ENCODE measurements at regions not wholly inside any gene's neighbourhood (a gene's known extent, or its start where the extent isn't known, plus 50 kb on each side); places are given as distances from the start of the nearest gene placed in this dataset.

- DNase-seq (ENCODE audit: low read depth in 1 of 2, low spot score in 1 of 2) (no peak), FAIRE-seq (no peak), ATAC-seq (no peak)
- POLR2A ChIA-PET, result no interaction called here
- H3K4me3 ChIP-seq, result no peak overlapping the region
- H3K4me2 ChIP-seq, result no peak overlapping the region
- TF ChIP-seq SMC3 (IDR thresholded peaks at IDR 0.05), result no peak
- no peak for TF ChIP-seq ZNF302 (CRISPR knock-in tag; IDR thresholded peaks at IDR 0.05)
- no peak for TF ChIP-seq BHLHE40 (IDR thresholded peaks at IDR 0.05; ENCODE audit: low read depth, low read length)
- no peak for TF ChIP-seq SREBF2 (IDR thresholded peaks at IDR 0.05)
- TF ChIP-seq REST (IDR thresholded peaks at IDR 0.05), result no peak
- no peak for TF ChIP-seq HOXA7 (CRISPR knock-in tag; IDR thresholded peaks at IDR 0.05)
- TF ChIP-seq RCOR1 (IDR thresholded peaks at IDR 0.05; ENCODE audit: low read depth, low read length), result no peak
- no peak for TF ChIP-seq MAZ (IDR thresholded peaks at IDR 0.05; ENCODE audit: borderline replicate concordance, low read depth, low read length)
- no peak for TF ChIP-seq ELK1 (IDR thresholded peaks at IDR 0.05; ENCODE audit: low read depth, low read length)
- no peak for TF ChIP-seq NR3C1 (IDR thresholded peaks at IDR 0.05)
- no peak for TF ChIP-seq RFX5 (IDR thresholded peaks at IDR 0.05)
- TF ChIP-seq EHMT2 (IDR thresholded peaks at IDR 0.05; ENCODE audit: low read depth), result no peak
- no peak for TF ChIP-seq ZSCAN20 (CRISPR knock-in tag; IDR thresholded peaks at IDR 0.05)
- no peak for TF ChIP-seq ZC3H11A (IDR thresholded peaks at IDR 0.05)
- TF ChIP-seq CEBPB (IDR thresholded peaks at IDR 0.05), result no peak
- no peak overlapping the region for H3K27ac ChIP-seq
- H3K4me1 ChIP-seq, result no peaks in the 10 kb centered on the region
- CTCF ChIA-PET, result interaction anchor here (1.1 kb wide), 3 partner anchors 9 to 74 kb away, joined by 3 to 5 read pairs (median 3); no protein-coding TSS in a partner anchor
- 89% methylated on average over 4 of the region's 4 CpGs for WGBS (ENCODE audit: missing lambda C conversion rate)
- H3K9me3 ChIP-seq, result no peaks in the 10 kb centered on the region
These were observed 120.3 kb downstream of the CYB561 start for GRCh38 chr17:63325808-63326207.

GRCh38 chr17:63329876-63330275 lies 116.2 kb downstream of the CYB561 start:
- FAIRE-seq, result no peak

GRCh38 chr17:63331301-63332061 lies 114.6 kb downstream of the CYB561 start:
- ATAC-seq, result no peak
- POLR2A ChIA-PET, result no interaction called here
- FAIRE-seq, result no peak

More at GRCh38 chr17:63329876-63330275, 116.2 kb downstream of the CYB561 start:
- no peak for ATAC-seq
- Histone ChIP-seq H3K4me3 (no peak overlapping the region), H3K4me1 (peaks cover 4% of the 10 kb centered on the region; the same call in 1 of the 3 replicates), H3K9me3 (no peaks in the 10 kb centered on the region), H3K27ac (no peak overlapping the region), H3K4me2 (no peak overlapping the region)
- ChIA-PET POLR2A (no interaction called here), CTCF (interaction anchor here (0.7 kb wide), 1 partner anchor 164 kb away, joined by 3 read pairs; no protein-coding TSS in a partner anchor)
- TF ChIP-seq MAFK (IDR thresholded peaks at IDR 0.05; ENCODE audit: partially characterized antibody) (peak; percentile 85), HOXB5 (CRISPR knock-in tag; IDR thresholded peaks at IDR 0.05) (no peak)
- DNase-seq (ENCODE audit: low read depth in 1 of 2, low spot score in 1 of 2), result no peak

More at GRCh38 chr17:63331301-63332061, 114.6 kb downstream of the CYB561 start:
- DNase-seq (ENCODE audit: low read depth in 1 of 2, low spot score in 1 of 2), result no peak
- no peak for TF ChIP-seq HOXB13 (CRISPR knock-in tag; IDR thresholded peaks at IDR 0.05; ENCODE audit: low read depth)
- TF ChIP-seq PBX3 (IDR thresholded peaks at IDR 0.05), result no peak
- TF ChIP-seq ZC3H11A (IDR thresholded peaks at IDR 0.05), result no peak
- no peak for TF ChIP-seq HEYL (CRISPR knock-in tag; IDR thresholded peaks at IDR 0.05)
- TF ChIP-seq NFE2L2 (conservative IDR thresholded peaks at IDR 0.05; ENCODE audit: low read length), result no peak
- TF ChIP-seq SREBF2 (IDR thresholded peaks at IDR 0.05), result no peak
- 77% methylated on average over 8 of the region's 8 CpGs for WGBS (ENCODE audit: missing lambda C conversion rate)
- Histone ChIP-seq H3K9me3 (no peaks in the 10 kb centered on the region), H3K4me3 (no peak overlapping the region), H3K27ac (no peak overlapping the region), H3K4me2 (no peak overlapping the region), H3K4me1 (peaks cover 4% of the 10 kb centered on the region; the same call in 1 of the 3 replicates)
- CTCF ChIA-PET, result no interaction called here

Data from A549 (cell line).